ENCODE measurements at regions not wholly inside any gene's neighbourhood (a gene's known extent, or its start where the extent isn't known, plus 50 kb on each side); places are given as distances from the start of the nearest gene placed in this dataset.
"Not testable (repeated sequence)": the region's sequence is repeated elsewhere in the genome, so short reads cannot be mapped to it uniquely, and the experiment has no call there.

- intact Hi-C loops (cut with DNase I), result no loop called here
These were observed 1160.3 kb downstream of the FAM181B start for GRCh38 chr11:81573367-81573766.

GRCh38 chr11:81570669-81571068 lies 1163.0 kb downstream of the FAM181B start:
- H3K27ac ChIP-seq, result no peak overlapping the region
- DNase-seq, result no peak
- no peaks in the 10 kb centered on the region for H3K9me3 ChIP-seq
- TF ChIP-seq POLR2AphosphoS5 (IDR thresholded peaks at IDR 0.05), result no peak
- no peak for TF ChIP-seq CTCF (IDR thresholded peaks at IDR 0.05)
- no peak for TF ChIP-seq EP300 (IDR thresholded peaks at IDR 0.05)
- TF ChIP-seq POLR2A (IDR thresholded peaks at IDR 0.05), result no peak
- 89 to 93% methylated on average over 2 of the region's 2 CpGs for WGBS, 2 donors
- no peaks in the 10 kb centered on the region for H3K27me3 ChIP-seq
- H3K36me3 ChIP-seq, result no peaks in the 10 kb centered on the region
- no peaks in the 10 kb centered on the region for H3K4me1 ChIP-seq
- no peak overlapping the region for H3K4me3 ChIP-seq
- intact Hi-C loops (cut with DNase I), result no loop called here

More at GRCh38 chr11:81573367-81573766, 1160.3 kb downstream of the FAM181B start:
- H3K36me3 ChIP-seq, result no peaks in the 10 kb centered on the region
- H3K4me3 ChIP-seq, result no peak overlapping the region
- DNase-seq, result no peak
- H3K27me3 ChIP-seq, result no peaks in the 10 kb centered on the region
- H3K27ac ChIP-seq, result no peak overlapping the region
- H3K4me1 ChIP-seq, result no peaks in the 10 kb centered on the region
- TF ChIP-seq POLR2A (IDR thresholded peaks at IDR 0.05) (no peak), POLR2AphosphoS5 (IDR thresholded peaks at IDR 0.05) (no peak)
- H3K9me3 ChIP-seq, result no peaks in the 10 kb centered on the region
- WGBS, 2 donors, result 63 to 87% methylated on average over 1 of the region's 1 CpG

GRCh38 chr11:81569999-81570398 lies 1163.7 kb downstream of the FAM181B start:
- Histone ChIP-seq H3K4me3 (no peak overlapping the region), H3K4me1 (no peaks in the 10 kb centered on the region), H3K27ac (no peak overlapping the region), H3K36me3 (no peaks in the 10 kb centered on the region), H3K9me3 (no peaks in the 10 kb centered on the region), H3K27me3 (no peaks in the 10 kb centered on the region)
- intact Hi-C loops (cut with DNase I), result no loop called here
- 47 to 85% methylated on average over 1 of the region's 1 CpG for WGBS, 2 donors
- no peak for TF ChIP-seq EP300 (IDR thresholded peaks at IDR 0.05)
- no peak for DNase-seq

GRCh38 chr11:81568918-81569317 lies 1164.7 kb downstream of the FAM181B start:
- H3K27me3 ChIP-seq, result no peaks in the 10 kb centered on the region
- H3K4me3 ChIP-seq, result no peak overlapping the region
- no peak for TF ChIP-seq CTCF (IDR thresholded peaks at IDR 0.05)
- TF ChIP-seq POLR2A (IDR thresholded peaks at IDR 0.05), result no peak
- no peak for TF ChIP-seq POLR2AphosphoS5 (IDR thresholded peaks at IDR 0.05)
- no peak for TF ChIP-seq EP300 (IDR thresholded peaks at IDR 0.05)
- no peak overlapping the region for H3K27ac ChIP-seq
- H3K9me3 ChIP-seq, result no peaks in the 10 kb centered on the region
- intact Hi-C loops (cut with DNase I), result no loop called here
- H3K4me1 ChIP-seq, result no peaks in the 10 kb centered on the region
- DNase-seq, result no peak
- H3K36me3 ChIP-seq, result no peaks in the 10 kb centered on the region

GRCh38 chr11:81548123-81548522 lies 1185.5 kb downstream of the FAM181B start:
- Histone ChIP-seq H3K36me3 (no peaks in the 10 kb centered on the region), H3K4me1 (no peaks in the 10 kb centered on the region), H3K27me3 (no peaks in the 10 kb centered on the region), H3K4me3 (no peak overlapping the region), H3K27ac (no peak overlapping the region), H3K9me3 (no peaks in the 10 kb centered on the region)
- 21 to 67% methylated on average over 1 of the region's 1 CpG for WGBS, 2 donors
- TF ChIP-seq CTCF (IDR thresholded peaks at IDR 0.05) (no peak), POLR2AphosphoS5 (IDR thresholded peaks at IDR 0.05) (no peak), POLR2A (IDR thresholded peaks at IDR 0.05) (no peak), EP300 (IDR thresholded peaks at IDR 0.05) (no peak)
- intact Hi-C loops (cut with DNase I), result no loop called here
- DNase-seq, result no peak

GRCh38 chr11:81539806-81540205 lies 1193.9 kb downstream of the FAM181B start:
- H3K4me1 ChIP-seq; H3K27ac ChIP-seq; H3K9me3 ChIP-seq; DNase-seq; H3K36me3 ChIP-seq; intact Hi-C loops (cut with DNase I); H3K4me3 ChIP-seq; H3K27me3 ChIP-seq: not testable (repeated sequence)
- WGBS, 2 donors, result 86 to 93% methylated on average over 12 of the region's 12 CpGs

Data from sigmoid colon (tissue), 6 donors.